Heart right ventricle (tissue), 16 donors: ENCODE measurements at regions not wholly inside any gene's neighbourhood (a gene's known extent, or its start where the extent isn't known, plus 50 kb on each side); places are given as distances from the start of the nearest gene placed in this dataset.

Experiments
- ATAC-seq, 8 donors: fragments of 200-7000 bp; cut with Tn5 transposase; one replicate each; pipeline ENCODE4 v1.9.1; 2020; ENCODE audit warnings: mild to moderate bottlenecking in 8 of 8, moderate library complexity in 8 of 8, moderate number of reproducible peaks in 1 of 8
- DNase-seq, 2 donors: peaks; one replicate each; pipeline ENCODE4 v3.0.0-alpha.2; 2020
- H3K27ac ChIP-seq, 10 donors: fragments of 200-600 bp; sonication (generic) in 2 of 10; one replicate each; pipeline versions ENCODE4 v1.5.0 to v1.8.0; 2020 to 2022; ENCODE audit warnings: mild to moderate bottlenecking in 3 of 10
- H3K27me3 ChIP-seq, 7 donors: fragments of 200-600 bp; one replicate each; pipeline ENCODE4 v1.8.0; 2021 to 2022; ENCODE audit warnings: mild to moderate bottlenecking in 2 of 7
- H3K36me3 ChIP-seq, 9 donors: fragments of 200-600 bp; sonication (generic) in 1 of 9; one replicate each; pipeline versions ENCODE4 v1.5.0 to v1.8.0; 2020 to 2022; ENCODE audit warnings: mild to moderate bottlenecking in 2 of 9
- H3K4me1 ChIP-seq, 9 donors: fragments of 200-600 bp; sonication (generic) in 1 of 9; one replicate each; pipeline versions ENCODE4 v1.5.0 to v1.8.0; 2020 to 2022; ENCODE audit warnings: mild to moderate bottlenecking in 4 of 9
- H3K4me3 ChIP-seq, 10 donors: fragments of 200-600 bp; sonication (generic) in 2 of 10; one replicate each; pipeline versions ENCODE4 v1.5.0 to v1.8.0; 2020 to 2022; ENCODE audit warnings: mild to moderate bottlenecking in 7 of 10, moderate library complexity in 2 of 10
- H3K9me3 ChIP-seq, 11 donors: fragments of 200-600 bp in 10 of 11; sonication (generic) in 2 of 11; one replicate each; pipeline versions ENCODE4 v1.5.0 to v1.8.0; 2013 to 2022; ENCODE audit warnings: mild to moderate bottlenecking in 2 of 11, control low read depth in 1 of 11, moderate library complexity in 1 of 11
- WGBS, 2 donors: extraction: QIAGEN DNeasy Blood & Tissue Kit; methylation state at CpG; one replicate each; pipeline ENCODE4 v1.1.7; 2013; ENCODE audit warnings: inconsistent platforms in 1 of 2; 5-methylcytosine and 5-hydroxymethylcytosine counted together
- intact Hi-C, 10 donors: fragments of 100-400 bp; cut with DNase I; formaldehyde crosslinking; loops; one replicate each; pipeline versions ENCODE4 v1.11.1 to v1.14.2; 2022
- TF ChIP-seq, protein P1 (sequence below), 9 donors: fragments of 200-600 bp; sonication (generic) in 2 of 9; IDR thresholded peaks; one replicate each; pipeline versions ENCODE4 v1.5.0 to v1.8.0; 2021 to 2022; ENCODE audit warnings: antibody characterized with exemption in 9 of 9, mild to moderate bottlenecking in 5 of 9, moderate library complexity in 1 of 9
- donor health status: Arrhythmogenic right ventricular cardiomyopathy.
- donor health status: ischemic (EF 13 %, LVEDD 7.1; RV severe dilation, severe dysfunction).
- donor health status: healthy with polysubstance abuse.
- donor health status: DM: no; HTN: yes; CAD: no.
- donor health status: DM: no; HTN: no; CAD: no.
- donor health status: ischemic (EF 25% LVEDD 6.9; RV normal size, moderate dysfunction).
- donor health status: ischemic (EF 25% LVEDD 5.7; RV mildly dilated, moderate dysfunction).
- donor health status: healthy.
- donor health status: DM: yes; HTN: yes; CAD: no.
- donor health status: Ischemic cardiomyopathy.
- donor health status: ischemic (EF 35%, LVEDD 5.7; RV mildly dilated, moderate dysfunction).
- donor health status: nonischemic (EF 11% LVEDD 7.7; RV severe dilation, severe dysfunction).
- donor health status: DM: yes; HTN: yes; CAD: no.
- donor health status: PGD.
- donor health status: ischemic (EF 29% LVEDD 5.4; RV normal size, mild dysfunction).
- donor health status: nonischemic (EF 23%, LVEDD 6.1; RV moderate dilation, normal function).

DNA sequence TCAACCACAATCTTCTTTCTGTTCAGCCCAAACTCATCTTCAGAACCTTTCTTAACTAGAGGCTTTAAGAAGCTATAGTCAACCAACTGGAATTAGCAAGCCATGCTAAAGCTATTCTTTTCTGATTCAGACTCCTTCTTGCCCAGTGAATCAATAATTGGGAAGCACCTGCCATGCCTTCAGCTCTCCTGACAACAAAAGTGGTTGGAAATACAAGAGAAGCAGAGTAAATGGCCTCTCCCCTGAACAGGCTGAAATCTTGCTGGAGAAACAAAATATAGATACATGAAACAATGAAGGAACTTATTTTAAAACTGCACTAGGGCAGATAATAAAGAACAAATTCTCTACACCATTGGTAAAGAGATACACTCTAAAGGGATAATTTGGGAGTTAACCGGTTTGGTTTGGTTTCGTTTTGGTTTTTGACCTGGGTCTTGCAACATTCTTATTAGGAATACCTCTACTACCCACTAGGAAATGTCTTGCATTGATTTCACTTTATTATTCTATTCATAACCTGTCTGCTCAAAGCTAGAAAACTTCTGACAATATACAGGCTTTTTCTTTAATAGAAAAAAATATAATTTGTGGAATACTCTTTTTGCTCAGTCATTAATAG is 173.6 kb upstream of the DYNLRB2 start:
- WGBS, 2 donors = 82% methylated on average over 2 of the region's 2 CpGs
- TF ChIP-seq, protein P1, sequence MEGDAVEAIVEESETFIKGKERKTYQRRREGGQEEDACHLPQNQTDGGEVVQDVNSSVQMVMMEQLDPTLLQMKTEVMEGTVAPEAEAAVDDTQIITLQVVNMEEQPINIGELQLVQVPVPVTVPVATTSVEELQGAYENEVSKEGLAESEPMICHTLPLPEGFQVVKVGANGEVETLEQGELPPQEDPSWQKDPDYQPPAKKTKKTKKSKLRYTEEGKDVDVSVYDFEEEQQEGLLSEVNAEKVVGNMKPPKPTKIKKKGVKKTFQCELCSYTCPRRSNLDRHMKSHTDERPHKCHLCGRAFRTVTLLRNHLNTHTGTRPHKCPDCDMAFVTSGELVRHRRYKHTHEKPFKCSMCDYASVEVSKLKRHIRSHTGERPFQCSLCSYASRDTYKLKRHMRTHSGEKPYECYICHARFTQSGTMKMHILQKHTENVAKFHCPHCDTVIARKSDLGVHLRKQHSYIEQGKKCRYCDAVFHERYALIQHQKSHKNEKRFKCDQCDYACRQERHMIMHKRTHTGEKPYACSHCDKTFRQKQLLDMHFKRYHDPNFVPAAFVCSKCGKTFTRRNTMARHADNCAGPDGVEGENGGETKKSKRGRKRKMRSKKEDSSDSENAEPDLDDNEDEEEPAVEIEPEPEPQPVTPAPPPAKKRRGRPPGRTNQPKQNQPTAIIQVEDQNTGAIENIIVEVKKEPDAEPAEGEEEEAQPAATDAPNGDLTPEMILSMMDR (IDR thresholded peaks at IDR 0.05) = no peak
- Histone ChIP-seq H3K27me3 (peaks cover 0 to 11% (median 0%) of the 10 kb centered on the region in 7 donors), H3K9me3 (no peaks in the 10 kb centered on the region), H3K27ac (no peak overlapping the region), H3K4me3 (no peak overlapping the region), H3K36me3 (no peaks in the 10 kb centered on the region), H3K4me1 (no peaks in the 10 kb centered on the region)
- DNase-seq = no peak
- no peak for ATAC-seq
- intact Hi-C loops = no loop called here

DNA sequence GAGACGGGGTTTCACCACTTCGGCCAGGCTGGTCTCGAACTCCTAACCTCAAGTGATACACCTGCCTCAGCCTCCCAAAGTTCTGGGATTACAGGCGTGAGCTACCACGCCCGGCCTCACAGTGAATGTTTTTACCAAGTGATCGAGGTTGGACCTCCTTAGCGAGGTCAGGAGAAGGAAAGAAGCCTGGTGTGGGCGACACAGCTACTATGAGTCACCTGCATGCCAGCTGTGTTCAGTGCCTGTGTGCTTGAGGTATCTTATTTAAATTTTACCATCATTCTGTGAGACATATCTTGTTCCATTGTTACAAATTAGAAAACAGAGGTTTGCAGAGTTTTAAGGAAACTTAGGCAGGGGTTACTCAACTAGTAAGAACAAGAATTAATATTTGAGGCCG is 174.8 kb upstream of the DYNLRB2 start:
- ATAC-seq = no peak
- 85 to 90% methylated on average over 10 of the region's 10 CpGs for WGBS, 2 donors
- H3K9me3 ChIP-seq = no peaks in the 10 kb centered on the region

DNA sequence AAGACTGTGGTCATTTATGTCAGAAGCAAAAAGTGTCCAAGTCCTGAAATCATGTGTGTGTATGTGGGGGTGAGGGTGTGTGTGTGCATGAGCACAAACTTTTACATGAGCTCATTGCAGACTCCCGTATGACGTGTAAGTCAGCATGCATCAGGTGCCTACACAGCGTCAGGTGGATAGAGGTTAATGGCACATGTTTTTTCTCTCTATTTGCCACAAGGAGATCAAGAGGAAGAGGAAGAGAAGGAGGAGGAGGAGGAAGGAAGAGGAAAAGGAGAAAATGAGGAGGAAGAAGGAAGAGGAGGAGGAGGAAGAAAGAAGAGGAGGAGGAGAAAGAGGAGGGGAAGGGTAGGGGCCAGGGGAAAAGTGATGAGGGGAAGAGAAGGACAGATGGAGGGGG is 178.0 kb upstream of the DYNLRB2 start:
- TF ChIP-seq, protein P1 (IDR thresholded peaks at IDR 0.05) = no peak
- Histone ChIP-seq H3K27me3 (peaks cover 0 to 11% (median 0%) of the 10 kb centered on the region in 7 donors), H3K27ac (no peak overlapping the region), H3K9me3 (no peaks in the 10 kb centered on the region), H3K36me3 (no peaks in the 10 kb centered on the region), H3K4me1 (no peaks in the 10 kb centered on the region), H3K4me3 (no peak overlapping the region)
- intact Hi-C loops = no loop called here
- ATAC-seq = no peak
- 86 to 91% methylated on average over 3 of the region's 3 CpGs for WGBS, 2 donors
- DNase-seq = no peak

More for the DNA sequence above, 174.8 kb upstream of the DYNLRB2 start:
- DNase-seq = no peak
- intact Hi-C loops = no loop called here
- no peaks in the 10 kb centered on the region for H3K36me3 ChIP-seq
- TF ChIP-seq, protein P1 (IDR thresholded peaks at IDR 0.05) = no peak
- no peaks in the 10 kb centered on the region for H3K4me1 ChIP-seq
- H3K27ac ChIP-seq = no peak overlapping the region
- H3K27me3 ChIP-seq = peaks cover 0 to 11% (median 0%) of the 10 kb centered on the region in 7 donors
- H3K4me3 ChIP-seq = no peak overlapping the region

DNA sequence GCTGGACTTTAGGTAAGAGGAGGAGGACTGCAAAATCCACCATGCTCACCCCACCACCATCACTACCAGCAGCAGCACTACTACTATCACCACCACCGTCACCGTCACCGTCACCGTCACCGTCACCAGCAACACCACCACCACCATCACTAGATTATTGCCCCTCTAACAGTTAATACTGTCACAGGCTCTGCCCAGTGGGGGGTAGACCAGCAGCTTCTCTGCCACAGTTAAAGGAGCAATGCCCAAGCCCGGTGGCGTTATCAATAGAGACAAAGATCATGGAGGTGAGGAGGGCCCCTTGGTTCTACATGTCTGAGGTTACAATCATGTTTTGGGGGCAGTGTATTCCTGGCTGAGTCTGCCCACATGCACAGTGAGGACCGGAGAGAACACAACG is 184.4 kb upstream of the DYNLRB2 start:
- 79 to 86% methylated on average over 9 of the region's 9 CpGs for WGBS, 2 donors
- Histone ChIP-seq H3K9me3 (no peaks in the 10 kb centered on the region), H3K27me3 (no peaks in the 10 kb centered on the region), H3K4me3 (no peak overlapping the region), H3K27ac (no peak overlapping the region), H3K36me3 (no peaks in the 10 kb centered on the region), H3K4me1 (no peaks in the 10 kb centered on the region)
- no peak for ATAC-seq
- intact Hi-C loops = no loop called here
- TF ChIP-seq, protein P1 (IDR thresholded peaks at IDR 0.05) = no peak
- no peak for DNase-seq
